Testis (tissue), 2 donors: ENCODE measurements at regions not wholly inside any gene's neighbourhood (a gene's known extent, or its start where the extent isn't known, plus 50 kb on each side); places are given as distances from the start of the nearest gene placed in this dataset.

Source experiments
- CTCF ChIP-seq, 3 experiments: fragments of 450-650 bp in 2 of 3; fragments of 200-600 bp in 1 of 3; sonication (generic) in 1 of 3; IDR thresholded peaks; one replicate each; pipeline ENCODE4 v1.5.1; 2016 to 2019; ENCODE audit warnings: antibody characterized with exemption in 3 of 3, mild to moderate bottlenecking in 2 of 3, moderate library complexity in 1 of 3
- POLR2A ChIP-seq: fragments of 450-650 bp; IDR thresholded peaks from one replicate; pipeline ENCODE4 v1.6.1; 2017; ENCODE audit warnings: antibody characterized with exemption, mild to moderate bottlenecking, moderate library complexity

DNA sequence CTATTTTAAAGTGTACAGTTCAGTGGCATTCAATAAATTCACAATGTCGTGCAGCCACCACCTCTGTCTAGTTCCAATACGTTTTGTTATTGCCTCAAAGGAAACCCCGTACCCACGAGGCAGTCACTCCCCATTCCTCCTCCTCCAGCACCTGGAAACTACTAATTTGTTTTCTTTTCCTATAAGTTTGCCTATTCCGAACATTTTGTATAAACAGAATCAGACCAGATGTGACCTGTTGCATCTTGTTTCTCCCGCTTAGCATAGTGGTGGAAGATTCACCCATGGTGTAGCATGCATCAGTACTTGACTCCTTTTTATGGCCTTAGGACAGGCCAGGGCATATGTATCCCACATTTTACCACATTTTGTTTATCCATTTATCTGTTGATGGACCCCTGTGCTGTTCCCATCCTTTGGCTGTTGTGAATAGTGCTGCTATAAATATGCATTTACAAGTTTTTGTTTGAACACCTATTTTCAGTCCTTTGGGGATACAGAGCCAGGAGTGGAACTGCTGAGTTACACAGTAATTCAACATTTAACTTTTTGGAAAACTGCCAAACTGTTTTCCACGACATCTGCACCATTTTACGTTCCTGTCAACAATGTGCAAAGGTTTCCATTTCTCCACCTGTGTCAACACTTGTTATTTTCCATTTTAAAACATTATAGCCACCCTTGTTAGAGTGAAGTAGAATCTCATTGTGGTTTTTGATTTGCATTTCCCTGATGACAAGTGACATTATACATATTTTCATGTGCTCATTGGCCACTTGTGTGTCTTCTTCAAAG, 57.8 kb upstream of the STX18 start:
- TF ChIP-seq CTCF (IDR thresholded peaks at IDR 0.05): no peak
- no peak for TF ChIP-seq POLR2A
